Ascending aorta (tissue), 2 donors: ENCODE measurements at regions not wholly inside any gene's neighbourhood (a gene's known extent, or its start where the extent isn't known, plus 50 kb on each side); places are given as distances from the start of the nearest gene placed in this dataset.

ENCODE experiments used
- DNase-seq, 2 donors: peaks; one replicate each; pipeline ENCODE4 v3.0.0-alpha.2; 2019; ENCODE audit warnings: low spot score in 2 of 2
- H3K27ac ChIP-seq, 2 donors: fragments of 200-600 bp; sonication (generic); one replicate each; pipeline ENCODE4 v1.5.1; 2016 to 2017; ENCODE audit warnings: mild to moderate bottlenecking in 1 of 2
- H3K27me3 ChIP-seq: fragments of 200-600 bp; sonication (generic); one replicate; pipeline ENCODE4 v1.5.1; 2017
- H3K36me3 ChIP-seq, 2 donors: fragments of 200-600 bp; sonication (generic); one replicate each; pipeline ENCODE4 v1.5.1; 2016
- H3K4me1 ChIP-seq, 2 donors: fragments of 200-600 bp; sonication (generic); one replicate each; pipeline ENCODE4 v1.5.1; 2016 to 2017; ENCODE audit warnings: mild to moderate bottlenecking in 1 of 2
- H3K4me3 ChIP-seq, 2 donors: fragments of 200-600 bp; sonication (generic); one replicate each; pipeline ENCODE4 v1.5.1; 2016 to 2017; ENCODE audit warnings: mild to moderate bottlenecking in 1 of 2
- H3K9me3 ChIP-seq, 2 donors: fragments of 200-600 bp; sonication (generic); one replicate each; pipeline ENCODE4 v1.5.1; 2016
- CTCF ChIP-seq, 3 experiments: fragments of 200-600 bp in 2 of 3; fragments of 450-650 bp in 1 of 3; sonication (generic) in 2 of 3; IDR thresholded peaks; one replicate each; pipeline ENCODE4 v1.5.1; 2016 to 2019; ENCODE audit warnings: antibody characterized with exemption in 3 of 3, mild to moderate bottlenecking in 1 of 3, moderate library complexity in 1 of 3
- intact Hi-C: fragments of 100-400 bp; cut with DNase I; formaldehyde crosslinking; loops from one replicate; pipeline ENCODE4 v1.15.1; 2023

GRCh38 chr1:79478728-79479373 is 472.3 kb upstream of the ADGRL4 start:
- intact Hi-C loops = no loop called here
- Histone ChIP-seq H3K9me3 (no peaks in the 10 kb centered on the region), H3K27ac (no peak overlapping the region), H3K4me3 (no peak overlapping the region), H3K27me3 (no peaks in the 10 kb centered on the region), H3K4me1 (no peaks in the 10 kb centered on the region), H3K36me3 (no peaks in the 10 kb centered on the region)
- no peak for TF ChIP-seq CTCF (IDR thresholded peaks at IDR 0.05)
- DNase-seq = no peak

- intact Hi-C loops = no loop called here
- no peak for DNase-seq
- Histone ChIP-seq H3K4me3 (no peak overlapping the region), H3K36me3 (no peaks in the 10 kb centered on the region), H3K9me3 (no peaks in the 10 kb centered on the region), H3K27me3 (no peaks in the 10 kb centered on the region), H3K27ac (no peak overlapping the region), H3K4me1 (no peaks in the 10 kb centered on the region)
- TF ChIP-seq CTCF (IDR thresholded peaks at IDR 0.05) = no peak
Measured at GRCh38 chr1:79478160-79478559, 471.6 kb upstream of the ADGRL4 start.

DNA sequence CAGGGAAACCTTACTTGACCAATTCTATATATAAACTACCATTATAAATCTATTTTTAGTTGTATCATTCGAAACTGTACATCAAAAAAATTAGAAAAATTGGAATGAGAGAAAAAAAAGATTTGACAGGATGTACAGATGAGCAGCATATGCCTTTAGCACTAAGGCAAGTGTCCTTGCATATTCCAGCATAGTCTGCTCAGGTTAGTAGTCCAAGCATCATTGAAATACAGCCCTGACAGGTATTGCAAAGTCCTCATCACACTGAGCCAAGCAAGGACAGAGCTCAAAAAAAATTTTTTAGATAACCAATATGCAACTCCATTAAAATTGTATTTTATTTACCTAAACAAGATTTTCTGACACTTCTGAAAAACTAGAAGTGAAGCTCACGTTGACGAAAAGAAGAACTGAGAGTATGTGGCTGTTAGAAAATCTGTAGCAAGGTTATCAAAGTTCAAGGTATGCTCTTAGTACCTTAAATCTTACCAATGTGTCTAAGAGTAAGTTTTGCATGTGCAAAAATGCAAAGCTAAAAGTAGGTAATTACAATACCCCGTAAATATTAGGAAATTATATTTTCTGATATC is 465.6 kb upstream of the ADGRL4 start:
- TF ChIP-seq CTCF (IDR thresholded peaks at IDR 0.05) = no peak
- Histone ChIP-seq H3K36me3 (no peaks in the 10 kb centered on the region), H3K4me1 (no peaks in the 10 kb centered on the region), H3K27ac (no peak overlapping the region), H3K9me3 (no peaks in the 10 kb centered on the region), H3K27me3 (no peaks in the 10 kb centered on the region), H3K4me3 (no peak overlapping the region)
- intact Hi-C loops = no loop called here
- DNase-seq = no peak

DNA sequence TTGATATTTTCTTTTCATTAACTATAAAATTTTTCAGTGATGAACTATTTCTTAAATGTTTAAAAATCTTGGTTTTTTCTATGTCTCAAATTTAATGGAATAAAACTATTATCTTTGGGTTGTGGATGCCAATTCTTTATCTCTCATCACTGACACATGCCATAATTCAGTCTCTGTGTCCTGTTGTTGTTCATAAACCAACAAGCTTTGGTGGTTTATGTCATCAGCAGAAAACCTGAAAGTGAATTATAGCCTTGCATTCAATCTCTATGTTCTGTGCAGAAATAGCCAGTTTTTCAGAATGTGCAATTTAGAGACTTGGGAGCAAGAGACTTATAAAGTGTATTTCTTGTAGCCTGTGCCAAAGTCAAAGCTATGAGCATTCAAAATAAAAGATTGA is 462.6 kb upstream of the ADGRL4 start:
- intact Hi-C loops = no loop called here
- Histone ChIP-seq H3K4me1 (no peaks in the 10 kb centered on the region), H3K4me3 (no peak overlapping the region), H3K27me3 (no peaks in the 10 kb centered on the region), H3K27ac (no peak overlapping the region), H3K9me3 (no peaks in the 10 kb centered on the region), H3K36me3 (no peaks in the 10 kb centered on the region)
- DNase-seq = no peak
- no peak for TF ChIP-seq CTCF (IDR thresholded peaks at IDR 0.05)

DNA sequence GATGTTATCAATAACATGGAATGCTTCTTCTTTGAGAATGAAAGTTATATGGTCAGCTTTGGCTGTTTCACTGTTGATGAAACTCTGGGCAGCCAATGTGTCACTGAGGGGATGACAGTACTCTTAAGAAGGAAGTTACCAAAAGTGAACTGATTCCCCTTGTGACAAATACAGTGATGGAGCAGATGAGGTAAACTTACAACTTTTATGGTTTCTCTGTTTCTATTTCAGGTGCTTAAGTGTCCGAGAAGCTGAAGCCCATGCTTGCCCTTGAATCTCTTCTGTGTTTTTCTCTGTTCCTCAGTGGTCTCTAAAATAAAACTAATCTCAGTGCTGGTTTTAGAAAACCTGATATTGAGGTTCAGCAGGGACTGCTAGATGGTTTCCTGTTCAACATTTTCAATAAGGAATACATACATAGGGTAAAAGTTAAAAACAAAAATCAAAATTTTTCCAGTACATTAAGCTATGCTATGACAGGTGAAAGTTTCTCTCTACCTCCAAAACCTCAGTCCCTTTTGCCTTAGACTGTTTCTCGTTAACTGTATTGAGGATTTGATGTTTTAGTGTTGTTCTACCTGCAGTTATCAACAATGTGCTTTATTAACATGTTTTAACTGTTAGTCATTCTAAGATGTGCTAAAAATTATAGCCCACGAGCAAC is 454.4 kb upstream of the ADGRL4 start:
- intact Hi-C loops = no loop called here
- Histone ChIP-seq H3K27me3 (no peaks in the 10 kb centered on the region), H3K9me3 (no peaks in the 10 kb centered on the region), H3K4me3 (no peak overlapping the region), H3K36me3 (no peaks in the 10 kb centered on the region), H3K4me1 (no peaks in the 10 kb centered on the region), H3K27ac (no peak overlapping the region)
- no peak for TF ChIP-seq CTCF (IDR thresholded peaks at IDR 0.05)
- no peak for DNase-seq
